IMR-90 (cell line): ENCODE measurements at regions not wholly inside any gene's neighbourhood (a gene's known extent, or its start where the extent isn't known, plus 50 kb on each side); places are given as distances from the start of the nearest gene placed in this dataset.
"Not testable (repeated sequence)": the region's sequence is repeated elsewhere in the genome, so short reads cannot be mapped to it uniquely, and the experiment has no call there.

Experiments
- ATAC-seq: fragments of 200-7000 bp; cut with Tn5 transposase; 2 replicates; pipeline ENCODE4 v1.9.1; 2020; ENCODE audit warnings: low read depth, mild to moderate bottlenecking, moderate library complexity
- BruUV-seq: library from RNA; stranded (reverse); fragments of 400-500 nt; replicated peaks from 2 replicates; lab custom pipeline; 2021; lab: Mats Ljungman, UMichigan
- CTCF ChIA-PET: fragments of 300-600 bp; formaldehyde crosslinking; extraction: SDS; loops from one replicate; lab custom pipeline; 2021; ENCODE audit warnings: antibody characterized with exemption; lab: Yijun Ruan, JAX
- POLR2A ChIA-PET: fragments of 300-600 bp; sonication (Branson Sonifier 250); formaldehyde crosslinking; loops from one replicate; lab custom pipeline; 2022; ENCODE audit warnings: antibody characterized with exemption; ENCODE audit not compliant: unreplicated experiment; lab: Charles Lee
- DNase-seq: peaks from one replicate; pipeline ENCODE4 v3.0.0; 2013
- H2AFZ ChIP-seq: replicated peaks from 2 replicates; pipeline ENCODE3; 2013; ENCODE audit warnings: low read length, mild to moderate bottlenecking; ENCODE audit not compliant: poor library complexity
- H2AK5ac ChIP-seq: 2 replicates; pipeline ENCODE4 v1.6.1; 2013; ENCODE audit warnings: low read depth, low read length, inconsistent platforms
- H2AK9ac ChIP-seq: replicated peaks from 2 replicates; pipeline ENCODE3; 2013; ENCODE audit warnings: mild to moderate bottlenecking, low read depth, low read length, moderate library complexity; ENCODE audit not compliant: poor library complexity
- H2BK120ac ChIP-seq: 2 replicates; pipeline ENCODE4 v1.6.1; 2013; ENCODE audit warnings: low read depth, low read length, inconsistent platforms
- H2BK15ac ChIP-seq: 3 replicates; pipeline ENCODE4 v1.6.1; 2013; ENCODE audit warnings: low read depth, low read length, inconsistent platforms
- H2BK20ac ChIP-seq: 2 replicates; pipeline ENCODE4 v1.6.1; 2013; ENCODE audit warnings: low read depth, mild to moderate bottlenecking, inconsistent platforms, low read length, moderate library complexity
- H2BK5ac ChIP-seq: 2 replicates; pipeline ENCODE4 v1.6.1; 2013; ENCODE audit warnings: mild to moderate bottlenecking, low read depth, low read length, inconsistent platforms; ENCODE audit not compliant: poor library complexity, severe bottlenecking
- H3K14ac ChIP-seq: replicated peaks from 2 replicates; pipeline ENCODE4 v1.6.1; 2013; ENCODE audit warnings: low read depth, low read length, inconsistent platforms
- H3K18ac ChIP-seq: 2 replicates; pipeline ENCODE4 v1.6.1; 2013; ENCODE audit warnings: low read depth, low read length, control low read depth
- H3K23ac ChIP-seq: 2 replicates; pipeline ENCODE4 v1.6.1; 2013; ENCODE audit warnings: low read depth, low read length, inconsistent platforms
- H3K27ac ChIP-seq: 2 replicates; pipeline ENCODE4 v1.5.1; 2013; ENCODE audit warnings: mild to moderate bottlenecking, control low read depth, low read length; ENCODE audit not compliant: insufficient read depth
- H3K27me3 ChIP-seq: 2 replicates; pipeline ENCODE4 v1.6.1; 2013; ENCODE audit warnings: low read length; ENCODE audit not compliant: control insufficient read depth, insufficient read depth
- H3K36me3 ChIP-seq: 2 replicates; pipeline ENCODE4 v1.6.1; 2013; ENCODE audit warnings: low read length, mixed read lengths; ENCODE audit not compliant: control insufficient read depth, insufficient read depth
- H3K4ac ChIP-seq: 2 replicates; pipeline ENCODE4 v1.6.1; 2013; ENCODE audit warnings: low read depth, low read length, inconsistent platforms
- H3K4me1 ChIP-seq: 2 replicates; pipeline ENCODE4 v1.6.1; 2013; ENCODE audit warnings: low read length, mixed read lengths; ENCODE audit not compliant: control insufficient read depth, insufficient read depth
- H3K4me2 ChIP-seq: 2 replicates; pipeline ENCODE4 v1.6.1; 2013; ENCODE audit warnings: low read depth, mild to moderate bottlenecking, control low read depth, low read length, moderate library complexity
- H3K4me3 ChIP-seq: 2 replicates; pipeline ENCODE4 v1.5.1; 2013; ENCODE audit warnings: low read depth, mild to moderate bottlenecking, control low read depth, low read length, moderate library complexity; ENCODE audit not compliant: insufficient read depth
- H3K56ac ChIP-seq: 2 replicates; pipeline ENCODE4 v1.6.1; 2013; ENCODE audit warnings: low read length, inconsistent platforms; ENCODE audit not compliant: insufficient read depth; ENCODE audit errors: extremely low read depth
- H3K79me1 ChIP-seq, 2 experiments: 2 replicates each; pipeline ENCODE4 v1.6.1; 2013; ENCODE audit warnings: low read length in 2 of 2, inconsistent platforms in 1 of 2, low read depth in 1 of 2
- H3K9ac ChIP-seq: 2 replicates; pipeline ENCODE4 v1.6.1; 2013; ENCODE audit warnings: low read depth, low read length, control low read depth
- H3K9me1 ChIP-seq: 2 replicates; pipeline ENCODE4 v1.6.1; 2013; ENCODE audit warnings: low read length, inconsistent platforms; ENCODE audit not compliant: insufficient read depth
- H3K9me3 ChIP-seq: 2 replicates; pipeline ENCODE4 v1.6.1; 2013; ENCODE audit warnings: low read length; ENCODE audit not compliant: control insufficient read depth, insufficient read depth
- H4K20me1 ChIP-seq: 2 replicates; pipeline ENCODE4 v1.6.1; 2013; ENCODE audit warnings: low read length, inconsistent platforms; ENCODE audit not compliant: insufficient read depth
- H4K5ac ChIP-seq: 2 replicates; pipeline ENCODE4 v1.6.1; 2013; ENCODE audit warnings: mild to moderate bottlenecking, low read depth, low read length, control low read depth
- H4K8ac ChIP-seq, 2 experiments: 2 replicates each; pipeline ENCODE4 v1.6.1; 2013; ENCODE audit warnings: low read depth in 2 of 2, low read length in 2 of 2, control low read depth in 1 of 2, inconsistent platforms in 1 of 2
- H4K91ac ChIP-seq: 2 replicates; pipeline ENCODE4 v1.6.1; 2013; ENCODE audit warnings: low read depth, low read length, inconsistent platforms; ENCODE audit not compliant: insufficient read depth
- WGBS, 2 experiments: methylation state at CpG; one replicate each; pipeline versions ENCODE4 v1.1.5 to v1.1.7; 2013; ENCODE audit warnings: missing lambda C conversion rate in 2 of 2; ENCODE audit not compliant: insufficient read length in 1 of 2; ENCODE audit errors: extremely low coverage in 2 of 2; 5-methylcytosine and 5-hydroxymethylcytosine counted together
- dilution Hi-C: fragments of 300-500 bp; cut with HindIII; formaldehyde crosslinking; loops from one replicate; pipeline ENCODE4 v1.14.3; 2018; ENCODE audit warnings: low sequenced_read_pairs; ENCODE audit not compliant: unreplicated experiment
- in situ Hi-C: fragments of 300-500 bp; cut with MboI; formaldehyde crosslinking; loops from 3 replicates; pipeline ENCODE4 v1.14.3; 2019; ENCODE audit warnings: low sequenced_read_pairs, inconsistent platforms, mixed read lengths
- intact Hi-C: fragments of 100-400 bp; cut with micrococcal nuclease; formaldehyde crosslinking; loops from 2 replicates; pipeline ENCODE4 v1.10.0; 2022

DNA sequence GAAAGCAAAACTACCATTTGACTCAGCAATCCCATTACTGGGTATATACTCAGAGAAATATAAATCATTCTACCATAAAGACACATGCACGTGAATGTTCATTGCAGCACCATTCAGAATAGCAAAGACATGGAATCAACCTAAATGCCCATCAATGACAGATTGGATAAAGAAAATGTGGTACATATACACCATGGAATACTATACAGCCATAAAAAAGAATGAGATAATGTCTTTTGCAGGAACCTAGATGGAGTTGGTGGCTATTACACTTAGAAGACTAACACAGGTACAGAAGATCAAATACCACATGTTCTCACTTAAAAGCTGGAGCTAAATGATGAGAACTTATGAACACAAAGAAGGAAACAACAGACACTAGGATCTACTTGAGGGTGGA lies 647.1 kb downstream of the MAT2B start:
- H3K18ac ChIP-seq, H2BK20ac ChIP-seq, H2AK5ac ChIP-seq, dilution Hi-C loops, H2BK15ac ChIP-seq, H2BK120ac ChIP-seq, H2AK9ac ChIP-seq, H3K4me3 ChIP-seq, H3K4me2 ChIP-seq, H3K36me3 ChIP-seq, intact Hi-C loops, H3K79me1 ChIP-seq, H4K91ac ChIP-seq, H2AFZ ChIP-seq, DNase-seq, H3K27ac ChIP-seq, H3K23ac ChIP-seq, H3K9ac ChIP-seq, H3K27me3 ChIP-seq, POLR2A ChIA-PET, H3K9me1 ChIP-seq, CTCF ChIA-PET, H3K4ac ChIP-seq, H2BK5ac ChIP-seq, H3K14ac ChIP-seq, BruUV-seq, H3K56ac ChIP-seq, H3K9me3 ChIP-seq, H3K4me1 ChIP-seq, H4K20me1 ChIP-seq, H4K8ac ChIP-seq, H4K5ac ChIP-seq, ATAC-seq, in situ Hi-C loops: not testable (repeated sequence)
- WGBS, 2 experiments, result no CpG with 5 or more reads among the region's 1 CpG
